Activated T-helper 1 cell treated with anti-CD3 and anti-CD28 coated beads, Interleukin-12 subunit alpha, Interleukin-12 subunit beta, Interleukin-2, Interleukin-4 antibody, amounts not matched to agents 30 ng/mL and 10 ng/mL and 1 ng/mL, durations not matched to agents 14 hours and 24 hours and 36 hours (primary cell): ENCODE measurements at regions not wholly inside any gene's neighbourhood (a gene's known extent, or its start where the extent isn't known, plus 50 kb on each side); places are given as distances from the start of the nearest gene placed in this dataset.

ENCODE experiments used
- DNase-seq: peaks from one replicate; pipeline ENCODE4 v3.0.0; 2021; ENCODE audit warnings: low spot score
- H3K27ac Mint-ChIP-seq: one replicate; pipeline ENCODE4 v1.8.0; 2021; ENCODE audit warnings: mild to moderate bottlenecking, mixed read lengths
- H3K27me3 Mint-ChIP-seq: one replicate; pipeline ENCODE4 v1.8.0; 2022; ENCODE audit warnings: mild to moderate bottlenecking, moderate library complexity, mixed read lengths; ENCODE audit not compliant: insufficient read depth
- H3K36me3 Mint-ChIP-seq: one replicate; pipeline ENCODE4 v1.8.0; 2021; ENCODE audit warnings: low read depth, mixed read lengths
- H3K4me1 Mint-ChIP-seq: one replicate; pipeline ENCODE4 v1.8.0; 2021; ENCODE audit warnings: low read depth, mixed read lengths
- H3K4me3 Mint-ChIP-seq: one replicate; pipeline ENCODE4 v1.8.0; 2021; ENCODE audit warnings: mild to moderate bottlenecking, moderate library complexity, mixed read lengths
- H3K9me3 Mint-ChIP-seq: one replicate; pipeline ENCODE4 v1.8.0; 2021; ENCODE audit warnings: mixed read lengths
- intact Hi-C: fragments of 100-400 bp; cut with micrococcal nuclease; formaldehyde crosslinking; loops from one replicate; pipeline ENCODE4 v1.15.1; 2024

GRCh38 chr10:130660266-130660665, 524.1 kb downstream of the GLRX3 start:
- Mint-ChIP-seq H3K36me3 (no peaks in the 10 kb centered on the region), H3K9me3 (no peaks in the 10 kb centered on the region), H3K4me3 (no peak overlapping the region), H3K27me3 (no peaks in the 10 kb centered on the region), H3K27ac (no peak overlapping the region), H3K4me1 (no peaks in the 10 kb centered on the region)
- intact Hi-C loops = no loop called here
- no peak for DNase-seq

- Mint-ChIP-seq H3K27me3 (no peaks in the 10 kb centered on the region), H3K9me3 (no peaks in the 10 kb centered on the region)
- intact Hi-C loops = no loop called here
Measured at GRCh38 chr10:130661419-130661818, 525.2 kb downstream of the GLRX3 start.

GRCh38 chr10:130662775-130663174, 526.6 kb downstream of the GLRX3 start:
- no peaks in the 10 kb centered on the region for H3K36me3 Mint-ChIP-seq
- no peaks in the 10 kb centered on the region for H3K27me3 Mint-ChIP-seq
- no peak for DNase-seq
- H3K9me3 Mint-ChIP-seq = no peaks in the 10 kb centered on the region
- no peak overlapping the region for H3K4me3 Mint-ChIP-seq
- intact Hi-C loops = no loop called here
- H3K27ac Mint-ChIP-seq = no peak overlapping the region
- no peaks in the 10 kb centered on the region for H3K4me1 Mint-ChIP-seq

More at GRCh38 chr10:130661419-130661818, 525.2 kb downstream of the GLRX3 start:
- Mint-ChIP-seq H3K27ac (no peak overlapping the region), H3K4me1 (no peaks in the 10 kb centered on the region), H3K4me3 (no peak overlapping the region), H3K36me3 (no peaks in the 10 kb centered on the region)
- DNase-seq = no peak

GRCh38 chr10:130664526-130664925, 528.3 kb downstream of the GLRX3 start:
- no peaks in the 10 kb centered on the region for H3K9me3 Mint-ChIP-seq
- no peaks in the 10 kb centered on the region for H3K36me3 Mint-ChIP-seq
- no peaks in the 10 kb centered on the region for H3K4me1 Mint-ChIP-seq
- no peak for DNase-seq
- H3K27me3 Mint-ChIP-seq = no peaks in the 10 kb centered on the region
- H3K4me3 Mint-ChIP-seq = no peak overlapping the region
- intact Hi-C loops = no loop called here
- H3K27ac Mint-ChIP-seq = no peak overlapping the region

GRCh38 chr10:130666215-130666614, 530.0 kb downstream of the GLRX3 start:
- intact Hi-C loops = no loop called here
- no peak overlapping the region for H3K4me3 Mint-ChIP-seq

GRCh38 chr10:130686689-130687300, 550.6 kb downstream of the GLRX3 start:
- no peaks in the 10 kb centered on the region for H3K27me3 Mint-ChIP-seq
- no peaks in the 10 kb centered on the region for H3K9me3 Mint-ChIP-seq
- H3K36me3 Mint-ChIP-seq = no peaks in the 10 kb centered on the region
- no peaks in the 10 kb centered on the region for H3K4me1 Mint-ChIP-seq
- no peak overlapping the region for H3K27ac Mint-ChIP-seq
- no peak overlapping the region for H3K4me3 Mint-ChIP-seq
- intact Hi-C loops = no loop called here
- no peak for DNase-seq

More at GRCh38 chr10:130666215-130666614, 530.0 kb downstream of the GLRX3 start:
- H3K27me3 Mint-ChIP-seq = no peaks in the 10 kb centered on the region
- H3K27ac Mint-ChIP-seq = no peak overlapping the region
- H3K9me3 Mint-ChIP-seq = no peaks in the 10 kb centered on the region
- H3K4me1 Mint-ChIP-seq = no peaks in the 10 kb centered on the region
- no peaks in the 10 kb centered on the region for H3K36me3 Mint-ChIP-seq
- DNase-seq = no peak

GRCh38 chr10:130687566-130687965, 551.4 kb downstream of the GLRX3 start:
- H3K36me3 Mint-ChIP-seq = no peaks in the 10 kb centered on the region
- intact Hi-C loops = no loop called here
- H3K4me3 Mint-ChIP-seq = no peak overlapping the region
- no peak overlapping the region for H3K27ac Mint-ChIP-seq
- H3K4me1 Mint-ChIP-seq = no peaks in the 10 kb centered on the region
- no peaks in the 10 kb centered on the region for H3K9me3 Mint-ChIP-seq
- no peak for DNase-seq
- H3K27me3 Mint-ChIP-seq = no peaks in the 10 kb centered on the region

- Mint-ChIP-seq H3K27ac (no peak overlapping the region), H3K4me1 (no peaks in the 10 kb centered on the region), H3K4me3 (no peak overlapping the region), H3K36me3 (no peaks in the 10 kb centered on the region), H3K27me3 (no peaks in the 10 kb centered on the region), H3K9me3 (no peaks in the 10 kb centered on the region)
- DNase-seq = no peak
- intact Hi-C loops = no loop called here
Measured at GRCh38 chr10:130689743-130690626, 553.8 kb downstream of the GLRX3 start.

GRCh38 chr10:130691776-130692175, 555.6 kb downstream of the GLRX3 start:
- H3K9me3 Mint-ChIP-seq = no peaks in the 10 kb centered on the region
- no peak overlapping the region for H3K4me3 Mint-ChIP-seq
- H3K36me3 Mint-ChIP-seq = no peaks in the 10 kb centered on the region
- no peak overlapping the region for H3K27ac Mint-ChIP-seq
- no peaks in the 10 kb centered on the region for H3K4me1 Mint-ChIP-seq
- H3K27me3 Mint-ChIP-seq = no peaks in the 10 kb centered on the region
- intact Hi-C loops = no loop called here
- DNase-seq = no peak

GRCh38 chr10:130696870-130697269, 560.7 kb downstream of the GLRX3 start:
- no peak for DNase-seq
- no peak overlapping the region for H3K27ac Mint-ChIP-seq
- H3K27me3 Mint-ChIP-seq = no peaks in the 10 kb centered on the region
- no peak overlapping the region for H3K4me3 Mint-ChIP-seq
- intact Hi-C loops = no loop called here
- H3K9me3 Mint-ChIP-seq = no peaks in the 10 kb centered on the region
- no peaks in the 10 kb centered on the region for H3K36me3 Mint-ChIP-seq
- no peaks in the 10 kb centered on the region for H3K4me1 Mint-ChIP-seq

- Mint-ChIP-seq H3K4me3 (no peak overlapping the region), H3K9me3 (no peaks in the 10 kb centered on the region), H3K36me3 (no peaks in the 10 kb centered on the region), H3K27me3 (peaks cover 2% of the 10 kb centered on the region), H3K27ac (no peak overlapping the region), H3K4me1 (no peaks in the 10 kb centered on the region)
- DNase-seq = no peak
- intact Hi-C loops = no loop called here
Measured at GRCh38 chr10:130707389-130707979, 571.3 kb downstream of the GLRX3 start.

GRCh38 chr10:130708465-130709070, 572.4 kb downstream of the GLRX3 start:
- H3K9me3 Mint-ChIP-seq = no peaks in the 10 kb centered on the region
- no peak overlapping the region for H3K4me3 Mint-ChIP-seq
- H3K4me1 Mint-ChIP-seq = no peaks in the 10 kb centered on the region
- H3K36me3 Mint-ChIP-seq = no peaks in the 10 kb centered on the region
- peaks cover 2% of the 10 kb centered on the region for H3K27me3 Mint-ChIP-seq
- H3K27ac Mint-ChIP-seq = no peak overlapping the region
- intact Hi-C loops = no loop called here
- DNase-seq = no peak

- no peak for DNase-seq
- no peaks in the 10 kb centered on the region for H3K9me3 Mint-ChIP-seq
- no peaks in the 10 kb centered on the region for H3K36me3 Mint-ChIP-seq
- intact Hi-C loops = no loop called here
- H3K27ac Mint-ChIP-seq = no peak overlapping the region
- no peak overlapping the region for H3K4me3 Mint-ChIP-seq
- no peaks in the 10 kb centered on the region for H3K4me1 Mint-ChIP-seq
- H3K27me3 Mint-ChIP-seq = peaks cover 2% of the 10 kb centered on the region
Measured at GRCh38 chr10:130709415-130709814, 573.2 kb downstream of the GLRX3 start.
